ENCODE measurements at regions not wholly inside any gene's neighbourhood (a gene's known extent, or its start where the extent isn't known, plus 50 kb on each side); places are given as distances from the start of the nearest gene placed in this dataset.

DNA sequence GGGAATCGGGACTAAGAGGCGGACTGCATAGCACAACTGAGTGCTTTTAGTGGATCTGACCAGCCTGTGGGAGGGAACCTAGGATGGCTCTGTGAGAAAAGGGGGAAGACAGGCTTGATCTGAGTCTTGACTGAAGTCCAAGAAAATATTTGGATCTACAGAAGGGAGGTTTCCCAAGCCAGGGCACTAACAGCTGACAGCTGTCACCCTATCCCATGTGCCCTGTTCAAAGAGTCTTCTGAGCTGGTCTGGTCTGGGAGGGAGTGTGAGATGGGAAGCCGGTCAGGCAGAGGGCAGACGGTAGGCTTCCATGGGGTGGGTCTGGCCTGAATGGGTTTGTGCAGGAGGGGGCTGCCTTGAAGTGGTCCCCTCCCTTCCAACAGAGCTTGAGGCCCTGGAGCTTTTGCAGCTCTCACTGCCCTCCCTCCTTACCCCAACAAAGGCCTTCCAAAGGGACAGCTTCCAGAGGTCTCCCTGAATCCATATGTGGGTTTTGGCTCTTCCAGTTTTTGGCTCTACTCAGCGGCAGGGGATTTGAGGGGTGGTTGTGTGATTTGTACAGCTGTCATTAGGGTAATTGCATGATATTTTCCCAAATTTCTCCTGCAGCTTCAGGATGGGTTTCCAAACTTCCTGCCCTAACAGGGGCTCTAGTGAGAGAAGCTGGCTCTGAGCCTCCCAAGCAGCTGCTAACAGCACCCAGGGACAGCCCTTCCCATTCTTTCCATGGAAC is 643.7 kb downstream of the BCOR start:
- Histone ChIP-seq H4K20me1 (ENCODE audit: control insufficient read depth, insufficient read depth, insufficient read length) (no peaks in the 10 kb centered on the region), H2AK5ac (ENCODE audit: insufficient read length, low read length) (no peak overlapping the region), H3K27me3 (ENCODE audit: insufficient read depth, low read length) (no peaks in the 10 kb centered on the region), H3T11ph (ENCODE audit: low read length) (no peak overlapping the region), H3K23me2 (ENCODE audit: insufficient read length, low read depth, low read length, poor library complexity, severe bottlenecking) (no peaks in the 10 kb centered on the region), H2BK5ac (ENCODE audit: insufficient read length, low read length) (no peak overlapping the region), H3K18ac (ENCODE audit: insufficient read length, low read depth, low read length) (no peak overlapping the region), H3K9ac (ENCODE audit: extremely low read depth, insufficient read length, low read length) (no peak overlapping the region), H3K23ac (ENCODE audit: insufficient read length, low read depth, low read length) (no peak overlapping the region), H3K4me1 (ENCODE audit: insufficient read depth, low read length) (0 out of 2 replicates have a peak, but pooled peaks cover 2% of the 10 kb centered on the region), H3K14ac (ENCODE audit: insufficient read depth, low read length) (no peak overlapping the region), H3K4me2 (ENCODE audit: insufficient read depth, insufficient read length, low read length) (no peak overlapping the region), H3K9me3 (ENCODE audit: control insufficient read depth, low read depth, low read length) (no peaks in the 10 kb centered on the region), H4K91ac (ENCODE audit: insufficient read length, low read depth, low read length) (no peak overlapping the region), H3K56ac (ENCODE audit: insufficient read length, low read depth, low read length) (no peak overlapping the region), H3K4ac (ENCODE audit: low read depth, low read length) (no peak overlapping the region), H3K27ac (ENCODE audit: insufficient read length, low read depth, low read length) (no peak overlapping the region), H2AFZ (ENCODE audit: low read length) (no peak overlapping the region), H4K8ac (replicated peaks; ENCODE audit: insufficient read length, low read depth, low read length) (no peak overlapping the region), H2BK15ac (ENCODE audit: low read depth, low read length) (no peak overlapping the region), H2BK120ac (ENCODE audit: low read depth, low read length, poor library complexity, severe bottlenecking) (no peak overlapping the region), H3K79me2 (ENCODE audit: insufficient read depth, low read length) (no peaks in the 10 kb centered on the region), H2BK20ac (ENCODE audit: low read depth, low read length, poor library complexity, severe bottlenecking) (no peak overlapping the region), H2BK12ac (ENCODE audit: insufficient read length, low read depth, low read length) (no peak overlapping the region), H3K79me1 (ENCODE audit: insufficient read depth, low read depth, low read length, poor library complexity, severe bottlenecking) (no peaks in the 10 kb centered on the region), H4K5ac (ENCODE audit: insufficient read length, low read depth, low read length) (no peak overlapping the region)
- peaks cover 2 to 8% (median 6%) of the 10 kb centered on the region in 3 experiments; a peak in 5 of 7 replicates for H3K36me3 Mint-ChIP-seq (ENCODE audit: insufficient read depth in 1 of 3, low read depth in 3 of 3)
- H3K9me3 Mint-ChIP-seq, result peaks cover 60 to 84% of the 10 kb centered on the region in 2 experiments
- WGBS (ENCODE audit: extremely low coverage, insufficient read length, low lambda C conversion rate), result no CpG with 5 or more reads among the region's 5 CpGs
- no peak for TF ChIP-seq CTCF (conservative IDR thresholded peaks at IDR 0.05)
- no peak overlapping the region for H3K4me3 Mint-ChIP-seq
- H3K27ac Mint-ChIP-seq, result no peak overlapping the region; a peak in 1 of 7 replicates
- peaks cover 4% of the 10 kb centered on the region for H3K27me3 Mint-ChIP-seq (ENCODE audit: low read depth)
- no peak for DNase-seq
- H3K4me1 Mint-ChIP-seq, result peaks cover 6 to 10% of the 10 kb centered on the region in 2 experiments

Data from H9 (cell line).